ENCODE measurements at regions not wholly inside any gene's neighbourhood (a gene's known extent, or its start where the extent isn't known, plus 50 kb on each side); places are given as distances from the start of the nearest gene placed in this dataset.

GRCh38 chr5:128881502-128882018 is 83.7 kb upstream of the SLC27A6 start:
- TF ChIP-seq CTCF (IDR thresholded peaks at IDR 0.05; ENCODE audit: borderline replicate concordance, extremely low read depth, low read length, poor library complexity, severe bottlenecking) (no peak), EZH2 (IDR thresholded peaks at IDR 0.05; ENCODE audit: borderline replicate concordance, low read depth, low read length, severe bottlenecking) (no peak)
